ENCODE measurements at regions not wholly inside any gene's neighbourhood (a gene's known extent, or its start where the extent isn't known, plus 50 kb on each side); places are given as distances from the start of the nearest gene placed in this dataset.

DNA sequence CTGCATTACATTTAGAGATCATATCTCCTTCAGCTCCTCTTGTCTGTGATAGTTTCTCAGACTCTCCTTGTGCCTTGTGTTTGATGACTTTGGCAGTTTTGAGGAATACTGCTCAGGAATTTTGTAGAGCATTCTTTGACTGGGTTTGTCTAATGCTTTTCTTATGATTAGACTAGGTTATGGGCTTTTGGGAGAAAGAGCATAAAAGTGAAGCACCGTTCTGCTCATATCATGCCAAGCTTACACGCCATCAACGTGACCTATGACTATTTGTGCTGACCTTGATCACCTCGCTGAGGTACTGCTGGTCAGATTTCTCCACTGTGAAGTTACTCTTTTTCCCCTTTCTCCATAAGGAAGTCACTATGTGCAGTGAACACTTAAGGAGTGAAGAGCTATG is 256.0 kb downstream of the LY86 start:
- TF ChIP-seq FOXM1 (IDR thresholded peaks at IDR 0.05; ENCODE audit: borderline replicate concordance, low read depth): no peak
- TF ChIP-seq, protein P1, sequence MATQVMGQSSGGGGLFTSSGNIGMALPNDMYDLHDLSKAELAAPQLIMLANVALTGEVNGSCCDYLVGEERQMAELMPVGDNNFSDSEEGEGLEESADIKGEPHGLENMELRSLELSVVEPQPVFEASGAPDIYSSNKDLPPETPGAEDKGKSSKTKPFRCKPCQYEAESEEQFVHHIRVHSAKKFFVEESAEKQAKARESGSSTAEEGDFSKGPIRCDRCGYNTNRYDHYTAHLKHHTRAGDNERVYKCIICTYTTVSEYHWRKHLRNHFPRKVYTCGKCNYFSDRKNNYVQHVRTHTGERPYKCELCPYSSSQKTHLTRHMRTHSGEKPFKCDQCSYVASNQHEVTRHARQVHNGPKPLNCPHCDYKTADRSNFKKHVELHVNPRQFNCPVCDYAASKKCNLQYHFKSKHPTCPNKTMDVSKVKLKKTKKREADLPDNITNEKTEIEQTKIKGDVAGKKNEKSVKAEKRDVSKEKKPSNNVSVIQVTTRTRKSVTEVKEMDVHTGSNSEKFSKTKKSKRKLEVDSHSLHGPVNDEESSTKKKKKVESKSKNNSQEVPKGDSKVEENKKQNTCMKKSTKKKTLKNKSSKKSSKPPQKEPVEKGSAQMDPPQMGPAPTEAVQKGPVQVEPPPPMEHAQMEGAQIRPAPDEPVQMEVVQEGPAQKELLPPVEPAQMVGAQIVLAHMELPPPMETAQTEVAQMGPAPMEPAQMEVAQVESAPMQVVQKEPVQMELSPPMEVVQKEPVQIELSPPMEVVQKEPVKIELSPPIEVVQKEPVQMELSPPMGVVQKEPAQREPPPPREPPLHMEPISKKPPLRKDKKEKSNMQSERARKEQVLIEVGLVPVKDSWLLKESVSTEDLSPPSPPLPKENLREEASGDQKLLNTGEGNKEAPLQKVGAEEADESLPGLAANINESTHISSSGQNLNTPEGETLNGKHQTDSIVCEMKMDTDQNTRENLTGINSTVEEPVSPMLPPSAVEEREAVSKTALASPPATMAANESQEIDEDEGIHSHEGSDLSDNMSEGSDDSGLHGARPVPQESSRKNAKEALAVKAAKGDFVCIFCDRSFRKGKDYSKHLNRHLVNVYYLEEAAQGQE (IDR thresholded peaks at IDR 0.05; ENCODE audit: low read depth): no peak
- TF ChIP-seq RAD21 (IDR thresholded peaks at IDR 0.05; ENCODE audit: low read depth): no peak
- TF ChIP-seq, protein P2, sequence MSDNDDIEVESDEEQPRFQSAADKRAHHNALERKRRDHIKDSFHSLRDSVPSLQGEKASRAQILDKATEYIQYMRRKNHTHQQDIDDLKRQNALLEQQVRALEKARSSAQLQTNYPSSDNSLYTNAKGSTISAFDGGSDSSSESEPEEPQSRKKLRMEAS (IDR thresholded peaks at IDR 0.05): no peak
- no peak for TF ChIP-seq CEBPB (IDR thresholded peaks at IDR 0.05)
- TF ChIP-seq YY1 (IDR thresholded peaks at IDR 0.05; ENCODE audit: low read depth): no peak
- TF ChIP-seq NFIC (IDR thresholded peaks at IDR 0.05): no peak
- TF ChIP-seq EP300 (IDR thresholded peaks at IDR 0.05; ENCODE audit: borderline replicate concordance): no peak
- TF ChIP-seq TEAD4 (IDR thresholded peaks at IDR 0.05): no peak
- TF ChIP-seq TCF12 (IDR thresholded peaks at IDR 0.05; ENCODE audit: low read depth): no peak
- TF ChIP-seq, protein P3, sequence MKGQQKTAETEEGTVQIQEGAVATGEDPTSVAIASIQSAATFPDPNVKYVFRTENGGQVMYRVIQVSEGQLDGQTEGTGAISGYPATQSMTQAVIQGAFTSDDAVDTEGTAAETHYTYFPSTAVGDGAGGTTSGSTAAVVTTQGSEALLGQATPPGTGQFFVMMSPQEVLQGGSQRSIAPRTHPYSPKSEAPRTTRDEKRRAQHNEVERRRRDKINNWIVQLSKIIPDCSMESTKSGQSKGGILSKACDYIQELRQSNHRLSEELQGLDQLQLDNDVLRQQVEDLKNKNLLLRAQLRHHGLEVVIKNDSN (IDR thresholded peaks at IDR 0.05): no peak

Measured in Ishikawa (cell line).